Gastroesophageal sphincter (tissue), 4 donors: ENCODE measurements at regions not wholly inside any gene's neighbourhood (a gene's known extent, or its start where the extent isn't known, plus 50 kb on each side); places are given as distances from the start of the nearest gene placed in this dataset.

Source experiments
- ATAC-seq: fragments of 150-250 bp; one replicate; pipeline ENCODE4 v1.9.1; 2016; ENCODE audit warnings: mild to moderate bottlenecking, moderate library complexity
- H3K27ac ChIP-seq, 4 donors: fragments of 200-600 bp; sonication (generic) in 3 of 4; 1 replicate in 3 of 4; 2 replicates in 1 of 4; pipeline ENCODE4 v1.5.1; 2016 to 2019
- H3K27me3 ChIP-seq: fragments of 200-600 bp; sonication (generic); one replicate; pipeline ENCODE4 v1.5.1; 2019
- H3K36me3 ChIP-seq, 2 donors: fragments of 200-600 bp; sonication (generic); one replicate each; pipeline ENCODE4 v1.5.1; 2019; ENCODE audit warnings: control low read depth in 1 of 2
- H3K4me1 ChIP-seq, 3 donors: fragments of 200-600 bp; sonication (generic); 1 replicate in 2 of 3; 2 replicates in 1 of 3; pipeline ENCODE4 v1.5.1; 2016 to 2019; ENCODE audit warnings: control low read depth in 2 of 3
- H3K4me3 ChIP-seq, 2 donors: fragments of 200-600 bp; sonication (generic); one replicate each; pipeline ENCODE4 v1.5.1; 2019; ENCODE audit warnings: mild to moderate bottlenecking in 1 of 2, moderate library complexity in 1 of 2
- H3K9me3 ChIP-seq, 3 donors: fragments of 200-600 bp; sonication (generic); one replicate each; pipeline ENCODE4 v1.5.1; 2017 to 2019; ENCODE audit warnings: control low read depth in 2 of 3
- EP300 ChIP-seq: sonication (generic); formaldehyde crosslinking; IDR thresholded peaks from one replicate; pipeline ENCODE4 v1.6.1; 2017; ENCODE audit warnings: antibody characterized with exemption, mild to moderate bottlenecking
- POLR2A ChIP-seq, 2 donors: fragments of 450-650 bp; IDR thresholded peaks; one replicate each; pipeline ENCODE4 v1.6.1; 2017; ENCODE audit warnings: antibody characterized with exemption in 2 of 2, mild to moderate bottlenecking in 2 of 2, moderate library complexity in 1 of 2
- POLR2AphosphoS5 ChIP-seq: sonication (generic); formaldehyde crosslinking; IDR thresholded peaks from one replicate; pipeline ENCODE4 v1.6.1; 2017; ENCODE audit warnings: antibody characterized with exemption
- WGBS, 2 donors: methylation state at CpG; one replicate each; pipeline ENCODE4 v1.1.5; 2018; ENCODE audit warnings: low coverage in 1 of 2; 5-methylcytosine and 5-hydroxymethylcytosine counted together
- TF ChIP-seq, protein P1 (sequence below), 4 experiments: fragments of 200-600 bp in 2 of 4; fragments of 450-650 bp in 2 of 4; sonication (generic) in 1 of 4; IDR thresholded peaks; one replicate each; pipeline ENCODE4 v1.5.1; 2017 to 2019; ENCODE audit warnings: antibody characterized with exemption in 4 of 4, mild to moderate bottlenecking in 2 of 4, moderate library complexity in 2 of 4

GRCh38 chr14:104348741-104349140 is 210.4 kb downstream of the KIF26A start:
- peaks cover 67% of the 10 kb centered on the region for H3K27me3 ChIP-seq
- 100% methylated on average over 2 of the region's 5 CpGs; no CpG with 5 or more reads in 1 of the 2 donors for WGBS, 2 donors
- no peaks in the 10 kb centered on the region for H3K36me3 ChIP-seq
- H3K27ac ChIP-seq: no peak overlapping the region
- no peak for TF ChIP-seq POLR2AphosphoS5
- no peak for TF ChIP-seq POLR2A (IDR thresholded peaks at IDR 0.05)
- TF ChIP-seq, protein P1, sequence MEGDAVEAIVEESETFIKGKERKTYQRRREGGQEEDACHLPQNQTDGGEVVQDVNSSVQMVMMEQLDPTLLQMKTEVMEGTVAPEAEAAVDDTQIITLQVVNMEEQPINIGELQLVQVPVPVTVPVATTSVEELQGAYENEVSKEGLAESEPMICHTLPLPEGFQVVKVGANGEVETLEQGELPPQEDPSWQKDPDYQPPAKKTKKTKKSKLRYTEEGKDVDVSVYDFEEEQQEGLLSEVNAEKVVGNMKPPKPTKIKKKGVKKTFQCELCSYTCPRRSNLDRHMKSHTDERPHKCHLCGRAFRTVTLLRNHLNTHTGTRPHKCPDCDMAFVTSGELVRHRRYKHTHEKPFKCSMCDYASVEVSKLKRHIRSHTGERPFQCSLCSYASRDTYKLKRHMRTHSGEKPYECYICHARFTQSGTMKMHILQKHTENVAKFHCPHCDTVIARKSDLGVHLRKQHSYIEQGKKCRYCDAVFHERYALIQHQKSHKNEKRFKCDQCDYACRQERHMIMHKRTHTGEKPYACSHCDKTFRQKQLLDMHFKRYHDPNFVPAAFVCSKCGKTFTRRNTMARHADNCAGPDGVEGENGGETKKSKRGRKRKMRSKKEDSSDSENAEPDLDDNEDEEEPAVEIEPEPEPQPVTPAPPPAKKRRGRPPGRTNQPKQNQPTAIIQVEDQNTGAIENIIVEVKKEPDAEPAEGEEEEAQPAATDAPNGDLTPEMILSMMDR (IDR thresholded peaks at IDR 0.05): no peak
- no peaks in the 10 kb centered on the region for H3K4me1 ChIP-seq
- H3K9me3 ChIP-seq: peaks cover 0 to 28% (median 0%) of the 10 kb centered on the region in 3 donors
- ATAC-seq: no peak
- H3K4me3 ChIP-seq: no peak overlapping the region

DNA sequence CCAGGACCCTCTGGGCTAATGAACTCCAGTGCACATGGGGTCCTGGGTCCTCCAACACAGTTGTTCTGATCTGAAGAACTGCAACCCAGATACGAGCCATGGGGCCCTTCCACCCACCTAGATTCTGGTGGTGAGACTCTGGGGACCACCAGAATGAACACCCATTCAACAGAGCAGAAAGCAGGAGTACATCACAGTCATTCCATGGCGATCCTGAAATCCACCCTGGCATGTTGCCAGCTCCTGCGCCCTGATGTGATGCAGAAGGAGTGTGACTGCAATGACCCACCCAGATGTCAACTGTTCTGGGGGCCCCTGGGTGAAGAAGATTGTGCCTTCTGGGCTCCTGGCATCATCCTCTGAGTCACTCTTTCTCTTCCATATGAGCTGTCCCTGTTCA is 211.6 kb downstream of the KIF26A start:
- ATAC-seq: no peak
- WGBS, 2 donors: no CpG with 5 or more reads among the region's 3 CpGs
- no peaks in the 10 kb centered on the region for H3K36me3 ChIP-seq
- H3K27ac ChIP-seq: no peak overlapping the region
- peaks cover 65% of the 10 kb centered on the region for H3K27me3 ChIP-seq
- H3K4me1 ChIP-seq: no peaks in the 10 kb centered on the region
- peaks cover 0 to 28% (median 0%) of the 10 kb centered on the region in 3 donors for H3K9me3 ChIP-seq
- TF ChIP-seq EP300 (no peak), POLR2AphosphoS5 (no peak)
- H3K4me3 ChIP-seq: no peak overlapping the region

- H3K27me3 ChIP-seq: peaks cover 65% of the 10 kb centered on the region
- no peaks in the 10 kb centered on the region for H3K4me1 ChIP-seq
- H3K9me3 ChIP-seq: peaks cover 0 to 28% (median 0%) of the 10 kb centered on the region in 3 donors
- no peak for TF ChIP-seq EP300
- TF ChIP-seq, protein P1 (IDR thresholded peaks at IDR 0.05): no peak
- no peak for TF ChIP-seq POLR2AphosphoS5
- no peak for TF ChIP-seq POLR2A (IDR thresholded peaks at IDR 0.05)
- no peaks in the 10 kb centered on the region for H3K36me3 ChIP-seq
- 19 to 24% methylated on average over 5 to 6 of the region's 8 CpGs for WGBS, 2 donors
- H3K4me3 ChIP-seq: no peak overlapping the region
- no peak for ATAC-seq
- no peak overlapping the region for H3K27ac ChIP-seq
Observed at GRCh38 chr14:104350463-104351185, 212.2 kb downstream of the KIF26A start.

- Histone ChIP-seq H3K27me3 (peaks cover 53% of the 10 kb centered on the region), H3K9me3 (peaks cover 0 to 28% (median 0%) of the 10 kb centered on the region in 3 donors), H3K4me1 (no peaks in the 10 kb centered on the region), H3K36me3 (no peaks in the 10 kb centered on the region), H3K27ac (no peak overlapping the region), H3K4me3 (no peak overlapping the region)
- no peak for ATAC-seq
- no peak for TF ChIP-seq EP300
- TF ChIP-seq, protein P1 (IDR thresholded peaks at IDR 0.05): no peak
- no peak for TF ChIP-seq POLR2AphosphoS5
- no peak for TF ChIP-seq POLR2A (IDR thresholded peaks at IDR 0.05)
- WGBS, 2 donors: 92% methylated on average over 11 of the region's 11 CpGs
Observed at GRCh38 chr14:104351849-104352492, 213.6 kb downstream of the KIF26A start.

DNA sequence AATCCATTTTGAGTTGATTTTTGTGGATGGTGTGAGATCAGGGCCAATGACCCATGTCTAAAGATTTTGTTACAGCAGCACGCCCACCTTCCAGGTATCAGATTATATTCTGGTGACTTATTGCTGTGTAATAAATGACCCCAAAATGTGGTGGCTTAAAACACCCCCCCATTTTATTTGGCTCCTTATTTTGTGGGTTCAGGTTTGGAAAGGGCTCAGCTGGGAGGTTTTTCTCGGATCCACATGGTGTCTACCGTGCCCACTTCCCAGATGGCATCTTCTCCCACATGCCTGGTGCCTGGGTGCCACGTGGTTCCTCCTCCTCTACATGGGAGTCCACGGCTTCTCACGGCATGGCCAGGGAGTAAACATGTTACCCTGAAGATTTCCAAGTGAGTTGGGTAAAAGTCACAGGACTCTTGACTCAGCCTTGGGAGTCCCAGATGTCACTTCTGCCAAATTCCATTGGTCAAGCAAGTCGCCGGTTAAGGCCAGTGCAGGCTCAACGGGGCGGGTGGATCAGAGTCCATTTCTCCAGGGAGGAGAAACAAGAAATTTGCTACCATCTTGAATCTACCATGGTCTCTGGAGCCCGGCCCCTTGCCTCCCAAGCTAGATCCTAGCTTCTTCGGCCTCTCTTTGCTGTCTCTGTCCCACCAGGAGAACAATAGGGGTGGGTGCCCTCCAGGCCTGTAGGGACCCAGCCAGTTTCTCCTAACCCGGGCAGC is 214.3 kb downstream of the KIF26A start:
- no peak for ATAC-seq
- 93 to 100% methylated on average over 2 to 3 of the region's 13 CpGs for WGBS, 2 donors
- H3K9me3 ChIP-seq: peaks cover 0 to 28% (median 0%) of the 10 kb centered on the region in 3 donors

More for the DNA sequence above, 214.3 kb downstream of the KIF26A start:
- no peak overlapping the region for H3K4me3 ChIP-seq
- TF ChIP-seq POLR2A (IDR thresholded peaks at IDR 0.05) (no peak), EP300 (no peak), POLR2AphosphoS5 (no peak)
- TF ChIP-seq, protein P1 (IDR thresholded peaks at IDR 0.05): no peak
- H3K4me1 ChIP-seq: no peaks in the 10 kb centered on the region
- H3K27ac ChIP-seq: no peak overlapping the region
- H3K36me3 ChIP-seq: no peaks in the 10 kb centered on the region
- peaks cover 48% of the 10 kb centered on the region for H3K27me3 ChIP-seq
